Left ventricle myocardium inferior (tissue), 1 donor: ENCODE measurements at regions not wholly inside any gene's neighbourhood (a gene's known extent, or its start where the extent isn't known, plus 50 kb on each side); places are given as distances from the start of the nearest gene placed in this dataset.

Source experiments
- DNase-seq: peaks from one replicate; pipeline ENCODE4 v3.0.0-alpha.2; 2020
- H3K27ac ChIP-seq: fragments of 200-600 bp; replicated peaks from 2 replicates; pipeline ENCODE4 v1.8.0; 2021
- H3K27me3 ChIP-seq: fragments of 200-600 bp; 2 replicates; pipeline ENCODE4 v1.8.0; 2021; ENCODE audit warnings: low read depth
- H3K36me3 ChIP-seq: fragments of 200-600 bp; 2 replicates; pipeline ENCODE4 v1.8.0; 2021
- H3K4me1 ChIP-seq: fragments of 200-600 bp; 2 replicates; pipeline ENCODE4 v1.8.0; 2021
- H3K4me3 ChIP-seq: fragments of 200-600 bp; 2 replicates; pipeline ENCODE4 v1.8.0; 2021; ENCODE audit warnings: mild to moderate bottlenecking, moderate library complexity
- H3K9me3 ChIP-seq: fragments of 200-600 bp; replicated peaks from 2 replicates; pipeline ENCODE4 v1.8.0; 2021
- intact Hi-C: fragments of 100-400 bp; cut with micrococcal nuclease; formaldehyde crosslinking; loops from one replicate; pipeline ENCODE4 v1.11.0; 2022
- TF ChIP-seq, protein P1 (sequence below): fragments of 200-600 bp; IDR thresholded peaks from 2 replicates; pipeline ENCODE4 v1.8.0; 2021; ENCODE audit warnings: antibody characterized with exemption, mild to moderate bottlenecking, borderline replicate concordance
- donor health status: DM: no; HTN: yes; CAD: no; lungs with severe emphysema.

DNA sequence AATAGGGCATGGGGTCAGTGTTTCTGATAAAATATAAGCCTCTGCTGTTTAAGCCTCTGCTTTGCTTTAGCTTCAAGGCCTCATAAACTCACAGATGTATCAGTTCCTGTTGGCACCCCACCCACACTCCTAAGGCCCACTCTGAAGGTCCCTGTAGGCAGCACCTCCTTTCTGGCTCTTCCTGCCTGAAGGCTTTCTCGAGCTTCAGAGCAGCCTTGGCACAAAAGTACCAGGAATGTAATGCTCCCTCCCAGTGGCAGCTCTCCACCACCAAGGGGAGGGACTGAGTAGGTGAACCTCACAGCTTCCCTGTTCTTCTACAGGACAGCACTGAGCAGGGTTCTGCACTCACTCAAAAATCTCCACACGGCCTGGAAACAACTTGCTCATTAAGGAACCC is 102.2 kb downstream of the ABHD5 start:
- H3K36me3 ChIP-seq, result no peaks in the 10 kb centered on the region
- intact Hi-C loops, result no loop called here
- TF ChIP-seq, protein P1, sequence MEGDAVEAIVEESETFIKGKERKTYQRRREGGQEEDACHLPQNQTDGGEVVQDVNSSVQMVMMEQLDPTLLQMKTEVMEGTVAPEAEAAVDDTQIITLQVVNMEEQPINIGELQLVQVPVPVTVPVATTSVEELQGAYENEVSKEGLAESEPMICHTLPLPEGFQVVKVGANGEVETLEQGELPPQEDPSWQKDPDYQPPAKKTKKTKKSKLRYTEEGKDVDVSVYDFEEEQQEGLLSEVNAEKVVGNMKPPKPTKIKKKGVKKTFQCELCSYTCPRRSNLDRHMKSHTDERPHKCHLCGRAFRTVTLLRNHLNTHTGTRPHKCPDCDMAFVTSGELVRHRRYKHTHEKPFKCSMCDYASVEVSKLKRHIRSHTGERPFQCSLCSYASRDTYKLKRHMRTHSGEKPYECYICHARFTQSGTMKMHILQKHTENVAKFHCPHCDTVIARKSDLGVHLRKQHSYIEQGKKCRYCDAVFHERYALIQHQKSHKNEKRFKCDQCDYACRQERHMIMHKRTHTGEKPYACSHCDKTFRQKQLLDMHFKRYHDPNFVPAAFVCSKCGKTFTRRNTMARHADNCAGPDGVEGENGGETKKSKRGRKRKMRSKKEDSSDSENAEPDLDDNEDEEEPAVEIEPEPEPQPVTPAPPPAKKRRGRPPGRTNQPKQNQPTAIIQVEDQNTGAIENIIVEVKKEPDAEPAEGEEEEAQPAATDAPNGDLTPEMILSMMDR, result no peak
- peaks cover 13% of the 10 kb centered on the region for H3K27me3 ChIP-seq
- H3K4me1 ChIP-seq, result no peaks in the 10 kb centered on the region
- H3K27ac ChIP-seq, result no peak overlapping the region
- no peak for DNase-seq
- no peak overlapping the region for H3K4me3 ChIP-seq
- no peaks in the 10 kb centered on the region for H3K9me3 ChIP-seq

DNA sequence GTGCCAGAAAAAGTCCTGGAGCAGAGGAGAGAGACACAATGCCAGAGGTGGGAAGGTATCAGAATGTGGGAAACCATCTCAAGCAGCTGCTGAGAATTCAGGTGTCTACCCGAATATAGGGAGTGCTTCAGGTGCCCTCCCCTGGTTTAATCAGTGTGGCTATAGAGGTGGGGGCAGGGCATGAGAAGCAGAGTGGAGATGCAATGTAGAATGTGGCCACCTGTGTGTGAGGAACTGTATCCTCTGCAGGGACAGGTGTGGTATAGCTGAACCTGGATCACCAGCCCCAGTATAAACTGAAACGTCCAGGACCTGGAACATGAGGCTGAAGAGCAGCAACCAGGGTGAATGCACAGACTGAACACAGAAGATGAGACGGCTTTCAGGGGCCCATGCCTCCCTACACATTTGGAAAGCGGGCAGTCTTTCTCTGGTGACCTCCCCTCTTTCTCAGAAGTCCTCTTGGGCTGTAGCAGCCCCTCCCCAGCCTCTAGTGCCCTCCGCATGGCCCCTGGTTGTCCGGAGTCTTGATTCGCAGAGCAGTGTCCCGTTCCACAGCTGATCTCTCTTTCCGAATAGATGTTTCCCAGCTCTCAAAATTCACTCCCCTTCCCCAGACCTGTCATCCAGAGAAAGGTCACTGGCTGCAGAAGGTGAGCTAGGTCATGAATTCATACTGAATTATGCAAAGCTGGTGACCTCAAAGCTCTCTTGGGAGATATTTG is 103.1 kb downstream of the ABHD5 start:
- no peaks in the 10 kb centered on the region for H3K36me3 ChIP-seq
- H3K4me3 ChIP-seq, result no peak overlapping the region
- H3K9me3 ChIP-seq, result peaks cover under 1% of the 10 kb centered on the region
- peaks cover 13% of the 10 kb centered on the region for H3K27me3 ChIP-seq
- TF ChIP-seq, protein P1, result no peak
- no peak for DNase-seq
- intact Hi-C loops, result no loop called here
- H3K4me1 ChIP-seq, result no peaks in the 10 kb centered on the region
- no peak overlapping the region for H3K27ac ChIP-seq

DNA sequence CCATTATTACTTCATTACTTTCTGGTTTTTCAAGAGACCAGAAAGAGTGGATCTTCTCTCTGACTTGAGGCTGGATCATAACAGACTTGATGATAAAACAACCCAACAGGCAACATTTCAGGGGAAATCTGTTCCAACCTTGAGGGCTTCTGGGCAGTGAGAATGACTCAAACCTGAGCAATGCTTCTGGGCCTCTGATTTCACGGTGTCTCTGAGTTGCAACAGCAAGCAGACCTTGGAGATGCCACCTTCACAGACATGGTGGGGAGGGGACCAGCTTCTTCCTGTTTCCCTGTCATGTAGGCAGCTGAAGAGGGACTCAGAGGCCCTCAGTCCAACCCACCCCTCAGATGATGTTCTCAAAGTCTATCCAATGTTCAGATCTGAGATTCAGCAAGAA is 104.0 kb downstream of the ABHD5 start:
- TF ChIP-seq, protein P1, result no peak
- intact Hi-C loops, result no loop called here
- Histone ChIP-seq H3K9me3 (peaks cover 9% of the 10 kb centered on the region), H3K36me3 (no peaks in the 10 kb centered on the region), H3K27ac (no peak overlapping the region), H3K4me1 (no peaks in the 10 kb centered on the region), H3K4me3 (no peak overlapping the region), H3K27me3 (peaks cover 13% of the 10 kb centered on the region)
- DNase-seq, result no peak

DNA sequence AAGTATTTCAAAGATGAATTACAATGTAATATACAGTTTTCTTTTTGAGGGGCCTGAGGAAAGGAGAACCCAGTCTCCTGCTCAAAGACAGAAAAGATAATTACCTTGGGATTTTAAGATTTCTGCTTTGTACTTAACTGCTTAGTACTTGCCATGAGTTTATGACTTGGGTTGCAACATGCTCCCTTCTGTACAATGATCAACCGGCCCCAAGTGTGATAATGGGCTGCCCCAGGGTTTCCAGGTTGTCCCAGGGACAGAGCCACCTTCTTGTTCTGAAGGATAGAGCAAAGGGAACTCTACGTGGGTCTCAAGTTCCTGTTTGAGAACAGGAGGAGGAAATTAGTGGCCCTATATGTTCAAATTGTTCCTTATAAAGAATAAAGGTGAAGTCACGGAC is 104.8 kb downstream of the ABHD5 start:
- TF ChIP-seq, protein P1, result no peak
- intact Hi-C loops, result no loop called here
- H3K27me3 ChIP-seq, result peaks cover 13% of the 10 kb centered on the region
- H3K4me1 ChIP-seq, result no peaks in the 10 kb centered on the region
- H3K4me3 ChIP-seq, result no peak overlapping the region
- no peak for DNase-seq
- no peaks in the 10 kb centered on the region for H3K36me3 ChIP-seq
- no peak overlapping the region for H3K27ac ChIP-seq
- peaks cover 16% of the 10 kb centered on the region for H3K9me3 ChIP-seq

DNA sequence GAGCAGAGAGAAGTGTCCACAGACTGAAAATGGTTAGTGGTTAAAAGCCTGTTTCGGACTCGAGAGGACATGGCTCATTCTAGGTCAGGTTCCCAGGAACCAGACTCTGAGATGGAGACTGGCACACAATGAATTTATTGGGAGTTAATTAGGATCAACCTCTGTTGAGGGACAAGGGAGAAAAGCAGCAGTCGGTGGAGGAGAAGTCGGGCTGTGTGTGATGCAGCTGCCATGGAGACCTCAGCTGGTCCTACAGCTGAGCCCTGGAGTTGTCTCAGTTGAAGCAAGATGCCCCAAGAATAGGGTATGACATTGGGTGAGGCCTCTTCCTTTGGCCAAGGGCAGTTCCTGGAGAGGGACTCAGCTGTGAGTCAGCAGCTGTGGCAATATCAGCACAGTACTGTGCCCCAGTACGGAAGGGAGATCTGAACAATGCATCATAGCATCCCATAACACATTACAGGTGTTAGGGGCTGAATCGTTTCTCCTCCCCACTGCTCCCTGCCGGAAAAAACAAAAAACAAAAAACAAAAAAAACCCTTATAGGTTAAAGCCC is 105.4 kb downstream of the ABHD5 start:
- Histone ChIP-seq H3K27ac (no peak overlapping the region), H3K4me1 (no peaks in the 10 kb centered on the region), H3K4me3 (no peak overlapping the region), H3K36me3 (no peaks in the 10 kb centered on the region), H3K27me3 (peaks cover 13% of the 10 kb centered on the region), H3K9me3 (peaks cover 20% of the 10 kb centered on the region)
- intact Hi-C loops, result no loop called here
- DNase-seq, result no peak
- TF ChIP-seq, protein P1, result no peak
